ENCODE measurements at regions not wholly inside any gene's neighbourhood (a gene's known extent, or its start where the extent isn't known, plus 50 kb on each side); places are given as distances from the start of the nearest gene placed in this dataset.

DNA sequence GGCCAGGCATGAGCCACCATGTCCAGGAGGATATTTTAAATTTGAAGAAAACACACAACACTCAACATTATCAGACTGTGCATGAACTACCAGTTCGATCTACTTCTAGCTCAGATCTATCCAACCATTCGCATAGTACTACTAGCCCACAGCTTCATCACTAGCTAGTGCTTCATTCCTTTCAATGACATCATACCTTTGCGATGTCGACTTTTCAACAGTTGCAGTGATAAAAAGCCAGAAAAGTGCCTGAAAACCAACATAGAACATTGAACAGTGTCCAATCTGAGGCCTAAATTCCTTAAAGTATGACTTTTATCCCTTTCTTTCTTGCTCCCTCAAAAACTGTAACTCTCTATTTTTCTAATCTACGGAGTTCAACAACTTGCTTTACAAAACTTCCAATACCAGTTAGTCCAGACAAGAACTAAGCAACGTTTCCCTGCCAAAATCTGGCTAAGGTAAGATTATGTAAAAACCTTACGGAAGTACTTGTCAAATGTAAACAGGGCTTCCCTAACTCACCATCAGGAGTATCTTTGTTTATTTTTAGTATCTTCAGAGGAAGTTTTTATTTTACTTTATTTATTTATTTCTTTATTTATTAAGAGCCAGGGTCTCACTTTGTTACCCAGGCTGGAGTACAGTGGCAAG is 434.0 kb upstream of the JARID2 start:
- Histone ChIP-seq H4K20me1 (ENCODE audit: control insufficient read depth, insufficient read depth) (no peaks in the 10 kb centered on the region), H3K36me3 (ENCODE audit: control insufficient read depth in 2 of 2, insufficient read depth in 2 of 2, low read length in 1 of 2) (no peaks in the 10 kb centered on the region), H3K4me3 (no peak overlapping the region), H3K4me1 (ENCODE audit: control insufficient read depth, insufficient read depth, low read length) (no peaks in the 10 kb centered on the region), H3K9me3 (replicated peaks; ENCODE audit: control insufficient read depth, insufficient read depth, low read length) (peaks cover 4% of the 10 kb centered on the region; the same call in 2 of the 3 replicates), H3K4me2 (ENCODE audit: control insufficient read depth, insufficient read depth) (no peak overlapping the region), H3K79me2 (ENCODE audit: control insufficient read depth, insufficient read depth, low read length) (no peaks in the 10 kb centered on the region), H3K27ac (ENCODE audit: control insufficient read depth, insufficient read depth) (no peak overlapping the region), H3K9ac (ENCODE audit: control insufficient read depth, insufficient read depth, low read length) (no peak overlapping the region), H2AFZ (ENCODE audit: control insufficient read depth, low read depth, low read length) (no peak overlapping the region), H3K27me3 (replicated peaks in 1 of 2; ENCODE audit: control insufficient read depth in 2 of 2, insufficient read depth in 2 of 2, low read length in 1 of 2) (no peaks in the 10 kb centered on the region)
- intact Hi-C loops (cut with micrococcal nuclease; ENCODE audit: unreplicated experiment) (no loop called here), in situ Hi-C loops (cut with MboI) (no loop called here)
- CTCF ChIA-PET = no interaction called here
- no TSS peak for BruUV-seq (replicated peaks)
- SMC1A ChIA-PET (ENCODE audit: uncharacterized antibody, unreplicated experiment) = interaction anchor here (1.1 to 1.4 kb wide), 2 partner anchors 12 to 13 kb away, joined by 3 read pairs; no protein-coding TSS in a partner anchor
- RAD21 ChIA-PET (ENCODE audit: unreplicated experiment) = interaction anchor here (0.8 kb wide), 1 partner anchor 73 kb away, joined by 3 read pairs; no protein-coding TSS in a partner anchor
- POLR2A ChIA-PET = no interaction called here
- no peak for ATAC-seq
- DNase-seq (ENCODE audit: low read depth, low spot score) = no peak
- TF ChIP-seq MEF2B (IDR thresholded peaks at IDR 0.05; ENCODE audit: partially characterized antibody, poor library complexity, severe bottlenecking) = no peak
- TF ChIP-seq SMC3 (IDR thresholded peaks at IDR 0.05; ENCODE audit: borderline replicate concordance, low read length) = no peak
- TF ChIP-seq ASH2L (IDR thresholded peaks at IDR 0.05; ENCODE audit: borderline replicate concordance, low read depth) = no peak
- no peak for TF ChIP-seq ZBTB33 (IDR thresholded peaks at IDR 0.05)
- TF ChIP-seq, protein P1, sequence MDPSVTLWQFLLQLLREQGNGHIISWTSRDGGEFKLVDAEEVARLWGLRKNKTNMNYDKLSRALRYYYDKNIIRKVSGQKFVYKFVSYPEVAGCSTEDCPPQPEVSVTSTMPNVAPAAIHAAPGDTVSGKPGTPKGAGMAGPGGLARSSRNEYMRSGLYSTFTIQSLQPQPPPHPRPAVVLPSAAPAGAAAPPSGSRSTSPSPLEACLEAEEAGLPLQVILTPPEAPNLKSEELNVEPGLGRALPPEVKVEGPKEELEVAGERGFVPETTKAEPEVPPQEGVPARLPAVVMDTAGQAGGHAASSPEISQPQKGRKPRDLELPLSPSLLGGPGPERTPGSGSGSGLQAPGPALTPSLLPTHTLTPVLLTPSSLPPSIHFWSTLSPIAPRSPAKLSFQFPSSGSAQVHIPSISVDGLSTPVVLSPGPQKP (IDR thresholded peaks at IDR 0.05; ENCODE audit: low read depth, low read length) = no peak
- no peak for TF ChIP-seq TCF12 (IDR thresholded peaks at IDR 0.05; ENCODE audit: low read depth, low read length)
- TF ChIP-seq CEBPB (IDR thresholded peaks at IDR 0.05; ENCODE audit: borderline replicate concordance in 1 of 2, low read depth in 2 of 2, low read length in 2 of 2) = no peak
- TF ChIP-seq ZNF274 (IDR thresholded peaks at IDR 0.05; ENCODE audit: insufficient read depth, insufficient read length) = no peak
- TF ChIP-seq ZSCAN29 (IDR thresholded peaks at IDR 0.05) = no peak
- no peak for TF ChIP-seq POLR2A (IDR thresholded peaks at IDR 0.05; ENCODE audit: low read depth, low read length)
- no peak for TF ChIP-seq SIN3A (IDR thresholded peaks at IDR 0.05; ENCODE audit: low read depth, low read length)
- TF ChIP-seq CBX5 (IDR thresholded peaks at IDR 0.05; ENCODE audit: low read depth) = no peak
- no peak for TF ChIP-seq IRF3 (IDR thresholded peaks at IDR 0.05)
- TF ChIP-seq E2F8 (IDR thresholded peaks at IDR 0.05; ENCODE audit: low read depth, partially characterized antibody) = no peak
- TF ChIP-seq YBX1 (IDR thresholded peaks at IDR 0.05) = no peak
- TF ChIP-seq USF2 (IDR thresholded peaks at IDR 0.05; ENCODE audit: borderline replicate concordance, low read depth, low read length) = no peak
- FAIRE-seq = no peak
- 51% methylated on average over 7 of the region's 7 CpGs for WGBS (ENCODE audit: insufficient coverage, insufficient replicate concordance, low lambda C conversion rate, missing lambda C conversion rate)

Measured in GM12878 (cell line).